GM21360 (cell line): ENCODE measurements at regions not wholly inside any gene's neighbourhood (a gene's known extent, or its start where the extent isn't known, plus 50 kb on each side); places are given as distances from the start of the nearest gene placed in this dataset.

Source experiments
- ATAC-seq: cut with Tn5 transposase; IDR thresholded peaks from one replicate; pipeline ENCODE4 v1.9.1; 2021; ENCODE audit warnings: mild to moderate bottlenecking, moderate library complexity; ENCODE audit not compliant: unreplicated experiment

GRCh38 chr13:80237646-80238045 is 103.3 kb downstream of the SPRY2 start:
- no peak for ATAC-seq

DNA sequence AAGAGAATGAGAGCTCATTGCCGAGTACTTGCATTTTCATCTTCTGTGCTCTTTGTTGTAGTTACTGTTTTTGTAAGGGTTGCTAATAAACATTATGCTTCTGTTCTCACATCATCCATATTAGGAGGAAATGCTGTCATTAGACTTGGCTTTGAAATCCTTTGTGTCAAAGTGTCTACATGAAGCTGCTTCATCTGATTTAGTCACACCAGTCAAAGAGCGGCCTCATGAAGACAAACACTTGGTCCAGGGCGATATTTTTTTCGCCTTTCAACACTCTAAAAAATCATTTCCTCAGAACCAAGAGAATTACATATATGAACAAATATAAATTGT is 105.0 kb downstream of the SPRY2 start:
- no peak for ATAC-seq

- no peak for ATAC-seq
These were observed 105.6 kb downstream of the SPRY2 start for GRCh38 chr13:80235166-80235966.

GRCh38 chr13:80227645-80228044 is 113.3 kb downstream of the SPRY2 start:
- no peak for ATAC-seq

DNA sequence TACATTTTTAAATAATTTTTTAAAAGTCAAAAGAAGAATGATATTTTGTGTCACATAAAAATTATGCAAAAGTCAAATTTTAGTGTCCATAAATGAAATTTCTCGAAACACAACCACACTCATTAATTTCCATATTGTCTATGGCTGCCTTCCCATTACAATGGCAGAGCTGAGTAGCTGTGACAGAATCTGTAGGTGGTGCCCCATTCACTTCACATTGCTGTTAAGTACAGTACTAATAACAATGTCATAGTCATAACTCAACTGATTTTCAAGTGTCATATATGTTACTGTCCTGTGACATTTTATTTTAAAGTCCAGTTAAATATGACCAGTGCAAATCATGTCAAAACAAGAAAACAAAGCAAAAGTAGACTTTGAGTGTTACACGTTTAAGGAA is 114.3 kb downstream of the SPRY2 start:
- no peak for ATAC-seq

DNA sequence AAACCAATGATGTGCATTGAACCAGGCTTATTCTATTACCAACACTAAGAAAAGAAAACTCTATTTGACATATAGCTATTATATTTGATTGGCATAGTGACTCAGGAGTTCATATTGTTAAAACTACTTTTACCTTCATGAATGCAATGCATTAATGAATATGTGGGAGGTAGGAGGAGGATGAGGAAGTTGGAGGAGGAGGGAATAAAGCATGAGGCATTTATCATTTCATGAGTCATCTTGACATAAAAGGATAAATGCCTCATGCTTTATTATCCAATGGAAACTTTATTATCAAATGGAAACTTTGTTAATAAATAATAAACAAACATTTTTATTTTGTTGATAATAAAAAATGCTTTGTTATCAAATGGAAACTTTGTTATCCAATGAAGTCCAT is 116.5 kb downstream of the SPRY2 start:
- no peak for ATAC-seq

DNA sequence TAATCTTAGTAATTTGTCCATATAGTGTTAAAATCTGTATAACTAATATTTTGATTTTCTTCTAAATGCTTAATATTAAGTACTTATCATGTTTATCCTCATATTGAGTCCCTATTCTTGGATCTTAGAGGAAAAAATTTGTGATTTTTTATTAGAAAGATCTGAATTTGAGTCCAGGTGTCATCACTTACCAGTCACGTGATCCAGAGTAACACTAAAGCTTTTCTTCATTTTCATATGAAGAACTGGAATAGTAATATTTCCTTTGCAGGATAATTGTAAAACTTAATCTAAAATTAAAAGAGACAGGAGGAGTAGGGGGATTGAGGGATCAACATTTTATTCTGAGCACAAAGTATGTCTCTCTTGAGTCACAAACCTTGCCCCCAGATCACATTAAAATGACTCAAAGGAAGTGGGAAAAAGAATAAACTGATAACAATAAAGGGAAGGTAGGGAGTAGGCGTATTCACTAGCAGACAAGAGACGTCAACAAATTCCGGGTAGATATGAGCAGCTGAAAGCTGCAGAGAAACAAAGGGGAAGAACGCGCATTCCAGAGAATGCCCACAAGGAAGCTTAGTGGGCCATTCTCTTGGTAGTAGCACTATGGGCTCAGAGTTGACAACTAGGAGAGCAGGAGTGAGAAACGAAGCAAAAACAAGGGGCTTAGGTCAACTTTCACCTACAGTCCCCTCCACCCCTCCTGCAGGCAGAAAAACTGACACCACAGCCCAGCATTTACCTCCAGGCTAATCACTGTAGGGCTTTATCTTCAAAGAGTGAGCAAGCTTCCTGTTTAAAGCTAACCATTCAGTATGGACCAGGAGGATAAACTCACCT is 123.1 kb downstream of the SPRY2 start:
- no peak for ATAC-seq

- ATAC-seq: no peak
These were observed 125.6 kb downstream of the SPRY2 start for GRCh38 chr13:80215368-80215767.

DNA sequence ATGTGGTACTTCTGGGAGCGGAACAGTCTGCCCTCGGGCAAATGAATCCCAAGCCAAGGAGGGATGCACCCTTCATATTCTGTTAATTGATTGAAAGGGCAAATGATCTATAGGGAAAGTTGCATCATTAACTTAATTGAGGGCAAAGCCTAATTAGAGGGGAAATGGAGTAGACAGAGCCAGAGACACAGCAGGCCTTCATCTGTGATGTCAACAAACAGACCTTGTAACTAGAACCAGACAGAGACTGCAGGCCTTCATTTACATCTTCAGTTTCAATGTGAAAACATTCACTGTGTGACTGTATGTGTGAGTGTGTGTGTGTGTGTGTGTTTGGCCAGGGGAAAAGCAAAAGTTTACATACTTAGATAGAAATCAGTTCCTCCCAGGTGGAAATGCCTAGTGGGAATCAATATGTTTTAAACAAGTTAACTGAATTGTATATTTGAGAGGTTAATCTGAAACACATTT is 126.4 kb downstream of the SPRY2 start:
- ATAC-seq: no peak

DNA sequence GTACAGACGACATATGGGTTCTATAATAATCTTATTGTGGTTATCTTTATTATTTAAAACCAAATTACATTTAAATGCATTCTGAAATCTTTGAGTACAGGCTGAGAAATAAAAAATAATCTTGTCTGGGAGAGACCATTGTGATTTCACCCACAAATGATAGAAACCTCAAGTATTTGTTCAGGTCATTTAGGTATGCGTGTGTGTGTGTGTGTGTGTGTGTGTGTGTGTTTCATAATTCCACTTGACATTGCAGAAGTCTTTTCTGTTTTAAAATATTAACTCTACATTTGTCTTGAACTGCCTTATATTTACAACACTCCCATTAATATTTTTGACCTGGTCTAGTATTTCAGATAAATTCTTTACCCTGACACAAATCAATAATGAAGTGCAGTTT is 126.9 kb downstream of the SPRY2 start:
- ATAC-seq: no peak

DNA sequence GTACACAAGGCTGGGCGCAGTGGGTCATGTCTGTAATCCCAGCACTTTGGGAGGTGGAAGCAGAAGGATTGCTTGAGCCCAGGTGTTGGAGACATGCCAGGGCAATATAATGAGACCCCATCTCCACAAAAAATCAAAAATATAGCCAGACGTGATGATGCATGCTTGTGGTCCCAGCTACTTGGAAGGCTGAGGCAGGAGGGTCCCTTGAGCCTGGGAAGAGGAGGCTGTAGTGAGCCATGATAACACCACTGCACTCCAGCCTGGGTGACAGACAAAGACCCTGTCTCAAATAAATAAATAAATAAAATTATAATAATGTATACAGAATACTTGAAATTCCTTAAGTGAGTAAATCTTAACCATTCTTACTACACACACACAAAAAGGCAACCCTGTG is 127.7 kb downstream of the SPRY2 start:
- ATAC-seq: no peak

- ATAC-seq: no peak
These were observed 129.4 kb downstream of the SPRY2 start for GRCh38 chr13:80211566-80211965.

DNA sequence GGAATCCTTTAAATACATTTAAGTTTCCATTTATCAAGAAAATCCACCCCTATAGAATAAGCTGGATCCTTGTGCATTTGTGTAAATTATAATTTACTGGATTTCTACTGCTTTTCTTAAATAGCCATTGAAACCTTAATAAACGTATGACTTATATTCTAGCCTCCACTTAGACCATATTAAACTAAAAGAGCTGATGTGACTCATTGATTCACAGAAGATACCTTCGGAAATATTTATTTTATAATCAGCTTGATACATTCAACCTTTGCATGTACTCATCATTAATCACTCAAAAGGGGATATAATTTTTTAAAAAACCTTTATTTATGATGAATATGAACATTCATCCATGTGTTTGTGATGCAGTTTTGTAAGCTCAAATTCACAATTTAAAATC is 136.3 kb downstream of the SPRY2 start:
- ATAC-seq: no peak

DNA sequence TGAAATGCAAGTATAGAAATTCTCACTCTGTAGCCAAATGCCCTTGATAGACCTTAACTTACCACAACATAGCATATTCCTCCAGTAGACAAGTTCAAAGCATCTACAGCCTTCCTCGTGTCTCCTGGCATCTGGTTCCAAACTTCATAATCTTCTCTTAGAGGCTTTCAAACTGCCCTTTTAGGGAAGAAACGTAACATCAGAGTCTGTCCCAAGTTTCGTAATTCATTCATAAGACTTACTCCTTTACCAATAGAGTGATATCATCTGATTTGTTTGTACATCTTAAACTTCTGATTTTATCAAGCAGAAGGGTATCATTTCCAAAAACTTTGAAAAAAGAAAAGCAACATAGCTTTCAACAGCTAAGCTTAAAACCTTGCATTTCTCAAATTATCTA is 137.4 kb downstream of the SPRY2 start:
- no peak for ATAC-seq

- no peak for ATAC-seq
These were observed 139.0 kb downstream of the SPRY2 start for GRCh38 chr13:80201694-80202468.

DNA sequence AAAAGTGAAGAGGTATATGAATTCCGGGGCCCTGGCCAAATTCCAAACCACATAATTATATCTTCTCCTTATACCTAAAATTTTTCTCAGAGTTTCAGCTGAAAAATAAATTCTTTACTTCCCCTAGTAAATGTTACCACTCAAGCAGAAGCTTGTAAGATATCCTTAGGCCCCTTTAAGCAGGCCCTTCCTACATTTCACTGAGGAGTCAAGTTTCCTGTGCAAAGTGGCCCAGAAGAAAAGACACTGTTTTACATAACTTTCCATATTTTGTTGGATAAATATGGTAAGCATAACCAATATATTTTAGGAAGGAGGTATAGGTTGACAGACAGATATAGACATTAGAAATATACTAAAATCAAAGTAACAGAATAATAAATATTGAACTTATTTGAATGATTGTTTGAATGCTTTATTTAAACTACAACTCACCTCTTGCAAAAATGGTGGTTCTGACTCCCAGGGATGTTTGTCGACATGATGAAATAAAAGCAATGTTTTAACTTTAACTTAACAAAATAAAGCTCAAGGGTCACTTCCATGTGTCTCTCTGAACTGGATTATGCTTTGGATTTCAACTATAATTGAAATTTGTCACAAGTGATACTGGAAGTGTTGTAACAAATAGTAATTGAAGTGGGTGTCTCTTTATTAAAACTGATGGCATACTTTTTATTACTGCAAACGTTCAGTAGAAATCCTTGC is 141.2 kb downstream of the SPRY2 start:
- ATAC-seq: no peak

DNA sequence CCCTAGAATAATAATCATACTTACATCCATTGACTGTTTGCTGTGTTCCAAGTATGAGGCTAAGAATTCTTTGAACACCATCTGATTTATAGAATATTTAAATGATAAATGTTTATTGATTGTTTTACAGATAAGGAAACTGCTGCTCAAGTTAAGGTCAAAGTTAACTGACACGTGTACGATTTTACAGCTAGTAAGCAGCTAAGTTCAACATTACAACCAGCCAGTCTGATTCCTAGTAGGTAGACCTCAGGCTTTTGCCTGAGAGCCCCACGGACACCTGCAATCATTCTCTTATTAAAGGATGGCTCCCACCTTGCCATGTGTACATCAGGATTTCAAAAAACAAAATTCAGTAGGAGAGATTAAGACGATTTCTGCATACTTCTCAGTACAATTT is 141.9 kb downstream of the SPRY2 start:
- ATAC-seq: no peak

DNA sequence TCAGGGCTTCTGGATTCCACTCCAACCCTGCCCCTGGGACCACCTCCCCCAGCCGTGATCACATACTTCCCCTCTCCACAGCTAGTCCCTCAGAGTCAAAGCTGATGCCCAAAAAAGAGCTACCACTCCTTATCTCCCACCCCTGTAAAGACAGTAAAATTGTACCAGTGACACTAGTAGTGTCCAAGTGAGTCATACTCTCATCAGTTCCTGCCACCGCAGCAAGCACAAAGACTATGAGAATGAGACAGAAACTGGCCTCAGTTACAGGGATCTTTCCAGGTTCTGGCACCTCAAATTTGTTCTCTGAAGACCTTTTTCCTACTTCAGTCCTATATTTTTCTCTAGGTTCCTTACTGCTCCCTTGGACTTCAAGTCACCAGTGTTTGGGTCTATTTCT is 144.2 kb downstream of the SPRY2 start:
- ATAC-seq: no peak

DNA sequence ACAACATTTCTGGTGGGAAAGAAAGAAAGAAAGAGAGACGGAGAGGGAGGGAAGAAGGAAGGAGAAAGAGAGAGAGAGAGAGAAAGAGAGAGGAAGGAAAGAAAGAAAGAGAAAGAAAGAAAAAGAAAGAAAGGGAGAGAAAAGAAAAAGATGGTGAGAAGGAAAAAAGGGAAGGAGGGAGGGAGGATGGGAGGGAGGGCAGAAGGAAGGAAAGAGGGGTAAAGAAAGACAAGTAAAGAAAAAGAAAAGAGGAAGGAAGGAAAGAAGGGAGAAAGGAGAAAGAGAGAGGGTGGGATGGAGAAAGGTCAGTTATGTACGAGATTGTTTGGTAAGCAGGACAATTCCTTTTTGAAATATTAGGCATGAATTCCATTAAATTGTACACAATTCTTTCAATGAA is 145.3 kb downstream of the SPRY2 start:
- ATAC-seq: no peak

DNA sequence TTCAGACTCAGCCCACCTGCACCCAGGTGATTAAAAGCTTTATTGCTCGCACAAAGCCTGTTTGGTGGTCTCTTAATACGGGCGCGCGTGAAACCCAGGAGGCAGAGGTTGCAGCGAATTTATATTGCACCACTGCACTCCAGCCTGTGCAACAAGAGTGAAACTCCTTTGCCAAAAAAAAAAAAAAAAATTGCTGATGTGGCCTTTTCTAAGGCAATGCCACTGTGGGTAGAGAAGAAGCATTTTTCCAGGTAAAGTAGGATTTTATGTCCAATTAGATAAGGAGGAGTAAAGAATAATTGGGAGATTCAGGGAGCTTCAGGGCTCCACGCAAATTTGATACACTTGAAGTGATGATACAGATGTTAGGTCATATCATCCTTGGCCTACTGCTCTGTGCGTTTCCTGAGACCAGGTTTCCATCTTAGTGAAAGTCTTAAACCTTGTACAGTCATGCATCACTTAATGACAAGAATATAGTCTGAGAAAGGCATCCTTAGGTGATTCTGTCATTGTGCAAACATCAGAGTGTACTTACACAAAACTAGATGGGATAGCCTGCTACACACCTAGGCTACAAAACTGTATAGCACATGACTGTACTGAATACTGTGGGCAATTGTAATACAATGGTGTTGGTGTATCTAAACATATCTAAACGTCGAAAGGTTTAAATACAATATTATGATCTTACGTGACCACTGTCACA is 150.9 kb downstream of the SPRY2 start:
- ATAC-seq: no peak
